HUDEP-2 (cell line): ENCODE measurements at regions not wholly inside any gene's neighbourhood (a gene's known extent, or its start where the extent isn't known, plus 50 kb on each side); places are given as distances from the start of the nearest gene placed in this dataset.

Source experiments
- DNase-seq, 76 experiments: peaks; one replicate each; lab custom pipeline; 2025; ENCODE audit not compliant: unreplicated experiment in 76 of 76; lab: John Stamatoyannopoulos, UW

- no peak for DNase-seq
Observed at GRCh38 chr13:76153239-76153638, 517.1 kb downstream of the LMO7 start.

GRCh38 chr13:76148926-76149325 lies 512.8 kb downstream of the LMO7 start:
- DNase-seq: no peak

DNA sequence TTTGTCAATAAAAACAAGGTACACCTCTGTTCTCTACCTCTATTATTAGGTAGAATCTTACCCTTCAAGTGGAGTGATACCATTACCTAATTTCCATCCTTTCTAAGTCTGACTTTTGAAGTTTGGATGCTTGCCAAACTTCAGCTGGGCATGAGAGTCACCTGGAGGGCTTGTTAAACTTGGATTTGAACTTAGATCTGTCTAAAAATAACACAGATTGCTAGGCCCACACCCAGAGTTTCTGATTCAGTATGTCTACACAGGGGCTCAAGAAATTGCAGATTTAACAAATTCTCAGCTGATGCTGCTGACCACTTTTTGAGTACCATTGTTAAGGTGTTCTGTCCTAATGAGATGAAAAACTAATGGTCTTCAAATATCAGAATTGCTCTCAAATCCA lies 512.2 kb downstream of the LMO7 start:
- no peak for DNase-seq

DNA sequence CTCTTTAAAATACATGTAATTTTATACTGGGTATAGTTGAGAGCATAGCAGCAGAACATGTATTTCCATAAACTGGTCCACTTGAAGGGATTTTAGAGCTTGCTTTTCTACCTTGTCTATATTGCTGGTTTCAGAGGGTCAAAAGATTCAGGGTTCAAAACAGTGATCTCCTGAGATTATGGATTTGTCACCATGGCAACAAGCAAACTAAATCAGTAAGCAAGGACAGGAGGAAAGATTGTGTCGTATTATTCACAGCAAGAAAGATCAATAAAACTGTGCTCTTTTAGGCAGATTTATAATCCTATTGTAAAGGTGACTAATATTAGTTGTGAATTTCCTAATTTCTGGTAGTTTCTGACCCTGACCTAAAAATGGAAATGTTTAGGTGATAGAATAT lies 496.4 kb downstream of the LMO7 start:
- DNase-seq: no peak

- DNase-seq: no peak
Observed at GRCh38 chr13:76131551-76131950, 495.4 kb downstream of the LMO7 start.

DNA sequence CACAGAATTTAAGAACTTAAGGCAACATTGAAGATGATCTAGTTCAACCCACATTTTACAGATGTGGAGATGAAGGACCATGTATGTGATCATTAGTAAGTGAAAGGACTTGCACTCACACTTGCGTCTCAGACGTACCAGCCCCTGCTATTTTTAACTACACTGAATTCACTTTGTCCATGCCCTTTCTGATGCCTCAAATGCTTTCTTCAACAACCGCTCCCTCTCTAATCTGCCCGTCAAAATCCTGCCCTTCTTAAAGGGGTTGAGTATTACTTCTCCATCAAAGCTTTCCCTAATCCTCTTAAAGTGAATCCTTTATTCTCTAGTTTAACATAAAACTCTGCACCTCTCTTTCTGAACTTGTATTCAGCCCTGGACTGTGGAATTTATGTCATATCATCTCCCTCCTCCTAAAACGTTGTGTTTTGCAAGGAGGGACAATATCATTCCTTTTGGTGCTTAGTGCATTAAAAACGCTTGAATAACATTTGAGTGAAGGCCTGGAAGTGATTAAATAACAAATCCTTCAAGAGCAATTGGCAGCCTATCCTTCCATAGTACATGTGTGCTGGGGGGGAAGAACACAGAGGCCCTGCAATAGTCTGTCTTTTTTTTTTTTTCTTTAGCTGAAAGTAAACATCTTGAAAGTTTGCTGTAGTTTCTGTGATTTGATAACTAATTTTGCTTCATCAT lies 493.3 kb downstream of the LMO7 start:
- DNase-seq: no peak

- no peak for DNase-seq
Observed at GRCh38 chr13:76127922-76128321, 491.8 kb downstream of the LMO7 start.

DNA sequence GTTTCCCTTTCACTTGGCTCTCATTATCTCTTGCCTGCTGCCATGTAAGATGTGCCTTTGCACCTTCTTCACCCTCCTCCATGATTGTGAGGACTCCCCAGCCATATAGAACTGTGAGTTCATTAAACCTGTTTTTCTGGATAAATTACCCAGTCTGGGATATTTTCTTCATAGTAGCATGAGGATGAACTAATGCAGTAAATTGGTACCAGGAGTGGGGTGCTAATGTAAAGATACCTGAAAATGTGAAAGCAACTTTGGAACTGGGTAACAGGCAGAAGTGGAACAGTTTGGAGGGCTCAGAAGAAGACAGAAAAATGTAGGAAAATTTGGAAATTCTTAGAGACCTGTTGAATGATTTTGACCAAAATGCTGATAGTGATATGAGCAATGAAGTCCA lies 487.4 kb downstream of the LMO7 start:
- no peak for DNase-seq

DNA sequence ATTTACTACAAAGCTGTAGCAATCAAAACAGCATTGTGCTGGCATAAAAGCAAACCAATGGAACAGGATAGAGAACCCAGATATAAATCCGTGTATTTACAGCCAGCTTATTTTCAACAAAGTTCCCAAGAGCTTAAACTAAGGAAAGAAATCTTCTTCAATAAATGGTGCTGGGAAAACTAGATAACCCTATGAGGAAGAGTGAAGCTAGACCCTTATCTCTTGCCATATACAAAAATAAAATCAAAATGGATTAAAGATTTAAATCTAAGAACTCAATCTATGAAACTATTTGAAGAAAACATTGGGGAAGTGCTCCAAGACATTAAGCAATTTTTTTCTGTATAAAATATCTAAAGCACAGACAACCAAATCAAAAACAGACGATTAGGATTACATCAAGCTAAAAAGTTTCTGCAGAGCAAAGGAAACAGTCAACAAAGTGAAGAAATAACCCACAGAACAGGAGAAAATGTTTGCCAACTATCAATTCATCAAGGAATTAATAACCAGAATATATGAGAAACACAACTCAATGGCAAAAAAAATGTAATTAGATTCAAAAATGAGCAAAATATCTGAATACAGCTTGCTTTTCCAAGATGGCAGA lies 480.7 kb downstream of the LMO7 start:
- DNase-seq: no peak

DNA sequence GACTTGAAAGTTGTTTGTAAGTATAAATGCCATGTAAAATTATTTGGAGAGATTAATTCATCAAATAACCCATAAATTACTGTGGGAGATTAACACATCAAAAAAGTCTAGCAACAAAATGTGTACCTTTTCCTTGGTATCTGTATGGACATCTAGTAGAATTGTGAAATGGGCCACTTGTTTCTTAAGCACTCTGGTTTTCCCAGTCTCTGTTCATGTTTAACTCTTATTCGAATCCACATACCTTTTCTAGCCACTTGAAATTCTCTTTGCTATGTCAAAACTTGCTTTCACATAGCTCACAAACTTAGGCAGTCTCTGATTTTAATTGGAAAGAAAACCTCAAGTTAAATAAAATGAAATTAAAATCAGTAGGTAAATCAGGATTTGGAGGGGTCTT lies 470.6 kb downstream of the LMO7 start:
- no peak for DNase-seq

DNA sequence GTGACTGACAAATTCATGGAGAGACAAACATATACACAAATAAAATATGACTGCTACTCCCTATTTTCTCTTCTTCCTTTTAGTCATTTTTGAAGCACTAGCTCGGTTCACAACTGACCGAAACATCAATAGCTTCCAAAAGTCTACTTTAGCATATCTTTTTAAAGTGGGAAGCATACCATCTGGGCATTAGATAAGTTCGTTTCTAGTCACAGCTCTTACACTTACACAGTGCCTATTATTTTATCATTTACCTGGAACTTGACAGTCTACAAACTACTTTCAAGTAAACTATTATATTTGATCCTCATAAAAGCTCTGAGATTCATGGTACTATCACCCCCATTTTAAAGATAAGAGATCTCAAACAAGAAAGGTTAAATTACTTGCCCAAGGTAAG lies 458.5 kb downstream of the LMO7 start:
- no peak for DNase-seq

DNA sequence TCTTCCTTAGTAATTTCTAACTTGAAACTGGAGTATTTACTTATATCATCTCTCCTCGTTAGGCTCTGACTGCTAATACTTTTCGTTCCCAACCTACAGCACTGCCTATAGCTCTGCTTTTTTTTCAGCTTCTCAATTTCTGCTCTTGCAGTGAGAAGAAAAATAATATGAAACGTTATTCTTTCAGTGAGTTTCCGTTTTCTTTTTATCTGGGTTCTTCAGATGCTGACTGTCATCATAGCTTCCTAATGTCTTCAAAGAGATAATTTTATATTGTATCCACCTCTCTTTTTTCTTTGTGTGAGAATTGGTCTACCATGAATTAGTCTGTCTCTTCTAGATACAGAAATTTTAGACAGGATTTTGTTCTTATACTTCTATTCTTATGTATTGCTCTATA lies 454.9 kb downstream of the LMO7 start:
- no peak for DNase-seq

GRCh38 chr13:76086729-76087128 lies 450.6 kb downstream of the LMO7 start:
- no peak for DNase-seq

GRCh38 chr13:76067850-76068249 lies 431.7 kb downstream of the LMO7 start:
- DNase-seq: no peak

DNA sequence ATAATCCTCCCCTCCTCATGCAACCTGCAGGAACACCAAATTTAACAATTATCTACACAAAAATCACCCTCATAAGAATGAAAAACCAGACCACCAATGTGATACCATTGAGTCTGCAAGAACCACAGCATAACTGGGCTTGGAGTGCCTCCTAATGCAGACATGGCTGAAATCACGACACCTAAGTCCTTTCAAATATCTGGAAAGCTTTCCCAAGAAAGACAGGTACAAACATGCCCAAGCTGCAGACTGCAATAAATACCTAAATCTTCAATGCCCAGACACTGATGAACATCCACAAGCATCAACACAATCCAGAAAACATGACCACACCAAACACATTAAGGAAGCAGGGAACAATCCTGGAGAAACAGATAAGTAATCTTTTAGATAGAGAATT lies 417.1 kb downstream of the LMO7 start:
- no peak for DNase-seq

- DNase-seq: no peak
Observed at GRCh38 chr13:76049376-76049746, 413.2 kb downstream of the LMO7 start.

GRCh38 chr13:76048675-76049375 lies 412.7 kb downstream of the LMO7 start:
- DNase-seq: no peak

GRCh38 chr13:76048131-76048530 lies 412.0 kb downstream of the LMO7 start:
- no peak for DNase-seq

DNA sequence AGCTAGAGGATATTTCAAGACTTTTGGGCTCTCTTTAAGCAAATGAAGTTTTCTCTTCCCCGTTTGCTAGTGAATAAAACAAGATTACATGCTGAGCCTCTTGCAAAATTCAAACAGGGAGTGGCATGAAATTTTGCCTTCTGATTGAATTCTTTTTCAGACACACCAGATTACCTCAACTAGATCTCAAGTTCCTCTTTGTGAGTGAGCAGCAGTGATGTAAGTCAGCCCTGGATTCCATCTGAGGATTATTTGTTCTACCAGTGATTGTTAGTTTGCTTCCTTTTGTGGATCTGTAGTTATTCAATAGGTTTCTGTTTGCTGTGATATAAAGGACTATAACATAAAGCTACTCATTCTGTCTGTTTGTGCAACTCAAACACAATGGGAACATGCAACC lies 407.7 kb downstream of the LMO7 start:
- no peak for DNase-seq

- no peak for DNase-seq
Observed at GRCh38 chr13:76038920-76039716, 403.0 kb downstream of the LMO7 start.

DNA sequence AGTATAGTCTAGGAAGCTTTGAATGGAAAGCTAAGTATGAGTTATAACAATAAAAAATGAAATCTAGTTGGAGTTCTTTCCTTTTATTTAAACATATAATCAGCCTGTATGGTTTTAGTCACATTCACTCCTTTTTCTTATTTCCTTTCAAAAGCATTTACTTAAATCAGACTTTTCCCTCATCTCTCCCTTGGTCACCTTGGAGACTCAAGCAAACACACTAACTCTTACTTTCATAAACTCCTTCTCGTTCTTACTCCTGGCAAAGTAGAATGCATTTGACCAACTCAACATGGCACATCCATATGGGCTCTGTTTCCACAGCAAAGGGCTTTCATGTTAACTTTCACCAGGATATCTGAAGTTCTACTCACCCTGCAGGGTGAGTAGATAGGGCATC lies 400.0 kb downstream of the LMO7 start:
- no peak for DNase-seq
